H9 (cell line): ENCODE measurements at regions not wholly inside any gene's neighbourhood (a gene's known extent, or its start where the extent isn't known, plus 50 kb on each side); places are given as distances from the start of the nearest gene placed in this dataset.

Experiments
- DNase-seq: peaks from one replicate; pipeline ENCODE4 v3.0.0-alpha.2; 2017
- H2AFZ ChIP-seq: one replicate; pipeline ENCODE4 v1.6.1; 2013; ENCODE audit warnings: mild to moderate bottlenecking, low read length, control low read depth, moderate library complexity
- H2AK5ac ChIP-seq: 2 replicates; pipeline ENCODE4 v1.6.1; 2013; ENCODE audit warnings: low read length, control low read depth, mixed read lengths; ENCODE audit not compliant: insufficient read length
- H2BK120ac ChIP-seq: one replicate; pipeline ENCODE4 v1.6.1; 2013; ENCODE audit warnings: low read depth, mild to moderate bottlenecking, low read length, control low read depth, inconsistent platforms; ENCODE audit not compliant: poor library complexity, severe bottlenecking
- H2BK12ac ChIP-seq: 2 replicates; pipeline ENCODE4 v1.6.1; 2013; ENCODE audit warnings: low read length, control low read depth, mixed read lengths, low read depth; ENCODE audit not compliant: insufficient read length
- H2BK15ac ChIP-seq: 2 replicates; pipeline ENCODE4 v1.6.1; 2013; ENCODE audit warnings: low read depth, low read length, control low read depth
- H2BK20ac ChIP-seq: one replicate; pipeline ENCODE4 v1.6.1; 2013; ENCODE audit warnings: low read depth, mild to moderate bottlenecking, low read length, control low read depth, inconsistent platforms; ENCODE audit not compliant: poor library complexity, severe bottlenecking
- H2BK5ac ChIP-seq: 2 replicates; pipeline ENCODE4 v1.6.1; 2013; ENCODE audit warnings: low read length, control low read depth, mixed read lengths; ENCODE audit not compliant: insufficient read length
- H3K14ac ChIP-seq: 2 replicates; pipeline ENCODE4 v1.6.1; 2013; ENCODE audit warnings: low read length, control low read depth; ENCODE audit not compliant: insufficient read depth
- H3K18ac ChIP-seq: 2 replicates; pipeline ENCODE4 v1.6.1; 2013; ENCODE audit warnings: low read depth, mild to moderate bottlenecking, mixed read lengths, low read length, control low read depth; ENCODE audit not compliant: insufficient read length
- H3K23ac ChIP-seq: 2 replicates; pipeline ENCODE4 v1.6.1; 2013; ENCODE audit warnings: low read length, control low read depth, mixed read lengths, low read depth; ENCODE audit not compliant: insufficient read length
- H3K23me2 ChIP-seq: 2 replicates; pipeline ENCODE4 v1.6.1; 2013; ENCODE audit warnings: low read depth, mild to moderate bottlenecking, mixed read lengths, low read length, control low read depth; ENCODE audit not compliant: insufficient read length, poor library complexity, severe bottlenecking
- H3K27ac ChIP-seq: 2 replicates; pipeline ENCODE4 v1.5.1; 2013; ENCODE audit warnings: low read length, control low read depth, mixed read lengths, low read depth; ENCODE audit not compliant: insufficient read length
- H3K27me3 ChIP-seq: 2 replicates; pipeline ENCODE4 v1.6.1; 2013; ENCODE audit warnings: low read length, control low read depth, inconsistent platforms; ENCODE audit not compliant: insufficient read depth
- H3K4ac ChIP-seq: 2 replicates; pipeline ENCODE4 v1.6.1; 2013; ENCODE audit warnings: low read depth, mild to moderate bottlenecking, control low read depth, inconsistent platforms, low read length, moderate library complexity
- H3K4me1 ChIP-seq: 2 replicates; pipeline ENCODE4 v1.6.1; 2013; ENCODE audit warnings: low read length, control low read depth, inconsistent platforms; ENCODE audit not compliant: insufficient read depth
- H3K4me2 ChIP-seq: 2 replicates; pipeline ENCODE4 v1.6.1; 2013; ENCODE audit warnings: low read length, control low read depth, mixed read lengths; ENCODE audit not compliant: insufficient read length, insufficient read depth
- H3K56ac ChIP-seq: 2 replicates; pipeline ENCODE4 v1.6.1; 2013; ENCODE audit warnings: low read depth, mild to moderate bottlenecking, mixed read lengths, low read length, control low read depth; ENCODE audit not compliant: insufficient read length
- H3K79me1 ChIP-seq: 2 replicates; pipeline ENCODE4 v1.6.1; 2013; ENCODE audit warnings: low read depth, mild to moderate bottlenecking, moderate library complexity, low read length, control low read depth, inconsistent platforms; ENCODE audit not compliant: insufficient read depth, poor library complexity, severe bottlenecking
- H3K79me2 ChIP-seq: 2 replicates; pipeline ENCODE4 v1.6.1; 2013; ENCODE audit warnings: low read length, control low read depth, inconsistent platforms; ENCODE audit not compliant: insufficient read depth
- H3K9ac ChIP-seq: 2 replicates; pipeline ENCODE4 v1.6.1; 2013; ENCODE audit warnings: low read length, control low read depth, mixed read lengths; ENCODE audit not compliant: insufficient read length; ENCODE audit errors: extremely low read depth
- H3K9me3 ChIP-seq: one replicate; pipeline ENCODE4 v1.6.1; 2013; ENCODE audit warnings: low read depth, low read length, inconsistent platforms; ENCODE audit not compliant: control insufficient read depth
- H3T11ph ChIP-seq: one replicate; pipeline ENCODE4 v1.6.1; 2013; ENCODE audit warnings: mild to moderate bottlenecking, low read length, control low read depth, inconsistent platforms
- H4K20me1 ChIP-seq: one replicate; pipeline ENCODE4 v1.6.1; 2013; ENCODE audit not compliant: control insufficient read depth, insufficient read length, insufficient read depth
- H4K5ac ChIP-seq: 2 replicates; pipeline ENCODE4 v1.6.1; 2013; ENCODE audit warnings: low read depth, mild to moderate bottlenecking, mixed read lengths, low read length, control low read depth; ENCODE audit not compliant: insufficient read length
- H4K8ac ChIP-seq: replicated peaks from 2 replicates; pipeline ENCODE4 v1.6.1; 2013; ENCODE audit warnings: low read length, control low read depth, mixed read lengths, low read depth; ENCODE audit not compliant: insufficient read length
- H4K91ac ChIP-seq: 2 replicates; pipeline ENCODE4 v1.6.1; 2013; ENCODE audit warnings: low read depth, mild to moderate bottlenecking, moderate library complexity, mixed read lengths, low read length, control low read depth; ENCODE audit not compliant: insufficient read length
- H3K27ac Mint-ChIP-seq, 3 experiments: 2 replicates in 2 of 3; 3 replicates in 1 of 3; pipeline ENCODE4 v1.8.0; 2020 to 2021; ENCODE audit warnings: mixed read lengths in 3 of 3, mild to moderate bottlenecking in 1 of 3, moderate library complexity in 1 of 3
- H3K27me3 Mint-ChIP-seq: 2 replicates; pipeline ENCODE4 v1.8.0; 2021; ENCODE audit warnings: low read depth, mild to moderate bottlenecking, moderate library complexity, mixed read lengths
- H3K36me3 Mint-ChIP-seq, 3 experiments: 2 replicates in 2 of 3; 3 replicates in 1 of 3; pipeline ENCODE4 v1.8.0; 2020 to 2021; ENCODE audit warnings: low read depth in 3 of 3, mixed read lengths in 3 of 3; ENCODE audit not compliant: insufficient read depth in 1 of 3
- H3K4me1 Mint-ChIP-seq, 2 experiments: 2 replicates each; pipeline ENCODE4 v1.8.0; 2020; ENCODE audit warnings: mixed read lengths in 2 of 2
- H3K4me3 Mint-ChIP-seq, 2 experiments: 2 replicates in 1 of 2; 3 replicates in 1 of 2; pipeline ENCODE4 v1.8.0; 2020 to 2021; ENCODE audit warnings: mild to moderate bottlenecking in 2 of 2, mixed read lengths in 2 of 2, moderate library complexity in 1 of 2
- H3K9me3 Mint-ChIP-seq, 2 experiments: 2 replicates in 1 of 2; 3 replicates in 1 of 2; pipeline ENCODE4 v1.8.0; 2020; ENCODE audit warnings: mild to moderate bottlenecking in 2 of 2, mixed read lengths in 2 of 2, moderate library complexity in 1 of 2
- WGBS: extraction: QIAGEN DNeasy Blood & Tissue Kit; methylation state at CpG from one replicate; pipeline ENCODE4 v1.1.7; 2013; ENCODE audit warnings: missing lambda C conversion rate, low lambda C conversion rate, mixed read lengths; ENCODE audit not compliant: insufficient read length; ENCODE audit errors: extremely low coverage; 5-methylcytosine and 5-hydroxymethylcytosine counted together
- TF ChIP-seq, protein P1 (sequence below): fragments of 200-600 bp; sonication (generic); conservative IDR thresholded peaks from 3 replicates; pipeline ENCODE4 v1.8.0; 2021; ENCODE audit warnings: antibody characterized with exemption, mild to moderate bottlenecking

DNA sequence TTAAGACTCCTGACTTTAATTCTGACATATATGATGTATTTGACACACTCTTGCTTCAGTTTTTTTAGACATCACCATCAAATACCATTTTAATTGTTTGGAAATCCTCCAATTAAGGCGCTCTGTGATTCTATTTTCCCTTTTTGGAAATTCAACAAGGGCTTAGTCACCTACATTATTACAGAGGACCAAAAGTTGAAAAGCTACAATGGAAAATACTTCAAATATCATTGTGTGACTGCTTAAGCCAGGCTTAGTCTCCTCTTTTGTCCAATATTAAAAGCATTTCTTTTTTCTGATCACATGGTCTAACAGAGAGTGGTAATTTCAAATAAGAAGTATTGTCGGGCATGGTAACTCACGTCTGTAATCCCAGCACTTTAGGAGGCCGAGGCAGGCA is 160.3 kb downstream of the CEMIP2 start:
- Histone ChIP-seq H2BK5ac (no peak overlapping the region), H4K8ac (no peak overlapping the region), H3K18ac (no peak overlapping the region), H3K23me2 (no peaks in the 10 kb centered on the region), H3K4me1 (peaks cover 5% of the 10 kb centered on the region; the same call in 1 of the 2 replicates), H3K79me1 (no peaks in the 10 kb centered on the region), H4K91ac (no peak overlapping the region), H2AK5ac (no peak overlapping the region), H3K4me2 (no peak overlapping the region), H3K27ac (no peak overlapping the region), H3K9ac (no peak overlapping the region), H3K9me3 (no peaks in the 10 kb centered on the region), H3T11ph (no peak overlapping the region), H2BK20ac (no peak overlapping the region), H3K27me3 (no peaks in the 10 kb centered on the region), H3K56ac (no peak overlapping the region), H3K4ac (no peak overlapping the region; the same call in 1 of the 2 replicates), H2BK12ac (no peak overlapping the region), H2BK120ac (no peak overlapping the region), H3K14ac (no peak overlapping the region), H2AFZ (no peak overlapping the region), H4K5ac (no peak overlapping the region), H3K79me2 (no peaks in the 10 kb centered on the region), H3K23ac (no peak overlapping the region), H2BK15ac (no peak overlapping the region), H4K20me1 (no peaks in the 10 kb centered on the region)
- Mint-ChIP-seq H3K4me3 (no peak overlapping the region), H3K9me3 (peaks cover 18 to 20% of the 10 kb centered on the region in 2 experiments), H3K27me3 (no peaks in the 10 kb centered on the region), H3K36me3 (peaks cover 5 to 21% (median 12%) of the 10 kb centered on the region in 3 experiments; a peak in 6 of 7 replicates), H3K4me1 (peaks cover 18 to 22% of the 10 kb centered on the region in 2 experiments), H3K27ac (peak overlapping the region in 2 of 3 experiments; percentile 19 to 97; a peak in 3 of 7 replicates)
- WGBS: no CpG with 5 or more reads among the region's 4 CpGs
- no peak for DNase-seq
- TF ChIP-seq, protein P1, sequence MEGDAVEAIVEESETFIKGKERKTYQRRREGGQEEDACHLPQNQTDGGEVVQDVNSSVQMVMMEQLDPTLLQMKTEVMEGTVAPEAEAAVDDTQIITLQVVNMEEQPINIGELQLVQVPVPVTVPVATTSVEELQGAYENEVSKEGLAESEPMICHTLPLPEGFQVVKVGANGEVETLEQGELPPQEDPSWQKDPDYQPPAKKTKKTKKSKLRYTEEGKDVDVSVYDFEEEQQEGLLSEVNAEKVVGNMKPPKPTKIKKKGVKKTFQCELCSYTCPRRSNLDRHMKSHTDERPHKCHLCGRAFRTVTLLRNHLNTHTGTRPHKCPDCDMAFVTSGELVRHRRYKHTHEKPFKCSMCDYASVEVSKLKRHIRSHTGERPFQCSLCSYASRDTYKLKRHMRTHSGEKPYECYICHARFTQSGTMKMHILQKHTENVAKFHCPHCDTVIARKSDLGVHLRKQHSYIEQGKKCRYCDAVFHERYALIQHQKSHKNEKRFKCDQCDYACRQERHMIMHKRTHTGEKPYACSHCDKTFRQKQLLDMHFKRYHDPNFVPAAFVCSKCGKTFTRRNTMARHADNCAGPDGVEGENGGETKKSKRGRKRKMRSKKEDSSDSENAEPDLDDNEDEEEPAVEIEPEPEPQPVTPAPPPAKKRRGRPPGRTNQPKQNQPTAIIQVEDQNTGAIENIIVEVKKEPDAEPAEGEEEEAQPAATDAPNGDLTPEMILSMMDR: no peak
